Glutamatergic neuron (in vitro differentiated cells): ENCODE measurements at regions not wholly inside any gene's neighbourhood (a gene's known extent, or its start where the extent isn't known, plus 50 kb on each side); places are given as distances from the start of the nearest gene placed in this dataset.

Source experiments
- DNase-seq: peaks from one replicate; pipeline ENCODE4 v3.0.0; 2022
- H3K27ac Mint-ChIP-seq: one replicate; pipeline ENCODE4 v1.8.0; 2020; ENCODE audit warnings: mild to moderate bottlenecking, mixed read lengths, inconsistent platforms; ENCODE audit not compliant: unreplicated experiment
- H3K27me3 Mint-ChIP-seq: one replicate; pipeline ENCODE4 v1.8.0; 2020; ENCODE audit warnings: mild to moderate bottlenecking, moderate library complexity, mixed read lengths, inconsistent platforms; ENCODE audit not compliant: unreplicated experiment
- H3K36me3 Mint-ChIP-seq: one replicate; pipeline ENCODE4 v1.8.0; 2020; ENCODE audit warnings: mild to moderate bottlenecking, mixed read lengths, inconsistent platforms; ENCODE audit not compliant: unreplicated experiment
- H3K4me1 Mint-ChIP-seq: one replicate; pipeline ENCODE4 v1.8.0; 2020; ENCODE audit warnings: mild to moderate bottlenecking, low read depth, mixed read lengths, inconsistent platforms; ENCODE audit not compliant: unreplicated experiment
- H3K4me3 Mint-ChIP-seq: one replicate; pipeline ENCODE4 v1.8.0; 2020; ENCODE audit warnings: mild to moderate bottlenecking, mixed read lengths, inconsistent platforms; ENCODE audit not compliant: unreplicated experiment
- H3K9me3 Mint-ChIP-seq: one replicate; pipeline ENCODE4 v1.8.0; 2020; ENCODE audit warnings: mild to moderate bottlenecking, moderate library complexity, mixed read lengths, inconsistent platforms; ENCODE audit not compliant: unreplicated experiment
- TF ChIP-seq, protein P1 (sequence below): fragments of 200-600 bp; sonication (generic); IDR thresholded peaks from one replicate; pipeline ENCODE4 v1.5.0; 2021; ENCODE audit not compliant: partially characterized antibody, unreplicated experiment

DNA sequence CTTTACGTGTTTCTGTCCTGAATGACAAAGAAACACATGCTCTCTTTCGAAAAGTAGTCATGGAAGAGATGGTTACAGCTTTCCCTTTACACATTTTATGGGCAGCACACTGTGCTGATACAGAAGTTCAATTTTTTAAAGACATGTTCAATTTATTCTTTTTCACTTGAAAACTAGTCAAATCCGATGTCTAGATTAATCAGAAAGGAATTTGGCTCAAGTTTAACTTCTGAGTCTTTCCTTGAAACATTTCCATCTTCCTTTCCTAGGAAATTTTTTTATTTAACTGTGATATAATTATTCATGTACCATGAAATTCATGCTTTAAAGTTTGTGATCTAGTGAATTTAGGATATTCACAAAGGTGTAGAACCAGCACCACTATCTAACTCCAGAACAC lies 360.1 kb downstream of the TNS3 start:
- TF ChIP-seq, protein P1, sequence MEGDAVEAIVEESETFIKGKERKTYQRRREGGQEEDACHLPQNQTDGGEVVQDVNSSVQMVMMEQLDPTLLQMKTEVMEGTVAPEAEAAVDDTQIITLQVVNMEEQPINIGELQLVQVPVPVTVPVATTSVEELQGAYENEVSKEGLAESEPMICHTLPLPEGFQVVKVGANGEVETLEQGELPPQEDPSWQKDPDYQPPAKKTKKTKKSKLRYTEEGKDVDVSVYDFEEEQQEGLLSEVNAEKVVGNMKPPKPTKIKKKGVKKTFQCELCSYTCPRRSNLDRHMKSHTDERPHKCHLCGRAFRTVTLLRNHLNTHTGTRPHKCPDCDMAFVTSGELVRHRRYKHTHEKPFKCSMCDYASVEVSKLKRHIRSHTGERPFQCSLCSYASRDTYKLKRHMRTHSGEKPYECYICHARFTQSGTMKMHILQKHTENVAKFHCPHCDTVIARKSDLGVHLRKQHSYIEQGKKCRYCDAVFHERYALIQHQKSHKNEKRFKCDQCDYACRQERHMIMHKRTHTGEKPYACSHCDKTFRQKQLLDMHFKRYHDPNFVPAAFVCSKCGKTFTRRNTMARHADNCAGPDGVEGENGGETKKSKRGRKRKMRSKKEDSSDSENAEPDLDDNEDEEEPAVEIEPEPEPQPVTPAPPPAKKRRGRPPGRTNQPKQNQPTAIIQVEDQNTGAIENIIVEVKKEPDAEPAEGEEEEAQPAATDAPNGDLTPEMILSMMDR: no peak
- no peak for DNase-seq
- H3K27ac Mint-ChIP-seq: no peak overlapping the region
- no peaks in the 10 kb centered on the region for H3K4me1 Mint-ChIP-seq
- no peaks in the 10 kb centered on the region for H3K9me3 Mint-ChIP-seq
- no peak overlapping the region for H3K4me3 Mint-ChIP-seq
- H3K27me3 Mint-ChIP-seq: peaks cover 2% of the 10 kb centered on the region
- H3K36me3 Mint-ChIP-seq: no peaks in the 10 kb centered on the region

DNA sequence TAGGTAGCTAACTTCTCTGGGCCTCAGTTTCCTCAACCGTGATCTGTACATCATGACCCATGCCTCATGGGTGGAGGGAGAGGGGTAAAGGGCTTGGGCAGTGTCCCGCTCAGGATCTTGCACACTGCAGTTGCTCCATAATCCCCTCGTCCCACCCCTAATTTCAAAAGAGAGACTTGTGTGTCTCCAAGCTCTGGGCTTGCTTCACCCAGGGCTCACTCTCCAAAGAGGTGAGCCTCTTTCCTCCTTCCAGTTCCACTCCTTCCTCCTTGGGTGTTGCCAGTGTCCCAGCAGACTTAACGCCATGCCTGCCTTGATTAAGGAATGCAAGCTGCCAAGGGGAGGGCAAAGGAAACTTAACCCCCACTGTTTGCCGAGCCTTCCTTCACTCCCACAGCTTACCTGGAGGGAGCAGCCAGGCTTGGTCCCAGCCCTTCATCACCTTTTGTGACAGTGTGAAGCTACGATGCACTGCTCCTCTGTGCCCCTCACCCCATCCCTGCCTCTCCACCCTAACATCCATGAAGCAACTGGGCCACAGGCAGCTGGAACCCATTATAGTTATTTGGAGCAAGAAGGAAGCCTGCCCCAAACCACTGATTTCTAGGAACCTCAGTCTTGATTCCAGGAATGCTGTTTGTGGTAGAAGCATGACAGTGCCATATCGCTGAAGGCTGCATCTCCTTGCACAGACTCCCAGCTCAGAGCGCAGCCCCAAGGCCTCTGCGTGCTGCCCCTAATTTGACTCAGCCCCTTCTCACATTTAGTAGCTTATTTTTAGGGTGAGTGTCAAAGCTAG lies 363.3 kb downstream of the TNS3 start:
- Mint-ChIP-seq H3K27ac (no peak overlapping the region), H3K4me3 (no peak overlapping the region), H3K9me3 (no peaks in the 10 kb centered on the region), H3K36me3 (no peaks in the 10 kb centered on the region), H3K4me1 (peaks cover 19% of the 10 kb centered on the region), H3K27me3 (no peaks in the 10 kb centered on the region)
- TF ChIP-seq, protein P1: no peak
- no peak for DNase-seq

DNA sequence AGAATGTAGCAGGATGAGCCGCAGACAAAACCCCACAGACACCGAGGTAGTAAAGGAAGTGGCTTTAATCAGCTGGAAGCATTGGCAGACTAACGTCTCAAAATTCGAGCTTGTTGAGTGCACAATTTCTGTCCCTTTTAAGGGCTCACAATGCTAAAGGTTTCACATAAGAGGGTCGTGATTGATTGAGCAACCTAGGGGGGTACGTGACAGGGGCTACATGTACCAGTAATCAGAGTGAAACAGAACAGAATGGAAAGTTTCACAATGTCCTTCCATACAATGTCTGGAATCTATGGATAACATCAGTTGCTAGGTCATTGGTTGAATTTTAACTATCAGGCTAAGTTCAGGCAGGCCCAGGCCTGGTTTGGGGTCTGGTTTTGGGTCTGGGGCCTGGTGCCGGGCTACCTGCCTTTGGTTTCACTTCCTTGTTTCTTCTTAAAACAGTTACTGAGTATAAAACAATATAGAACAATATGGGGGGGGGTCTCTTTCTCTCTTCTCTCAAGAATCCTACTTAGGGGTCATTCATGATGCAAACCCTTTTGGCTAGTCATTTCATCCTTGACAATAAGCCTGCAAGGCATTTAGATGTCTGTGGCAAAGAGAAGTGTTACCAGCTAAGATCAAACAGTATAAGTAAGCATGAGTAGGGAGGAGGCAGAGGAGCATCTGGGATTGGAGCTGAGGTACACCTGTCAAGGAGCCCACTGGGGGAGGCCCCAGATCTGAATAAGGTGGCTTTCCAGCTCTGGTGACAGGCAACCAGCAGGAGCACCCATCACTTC lies 364.1 kb downstream of the TNS3 start:
- DNase-seq: no peak
- Mint-ChIP-seq H3K36me3 (no peaks in the 10 kb centered on the region), H3K4me3 (no peak overlapping the region), H3K27ac (no peak overlapping the region), H3K9me3 (no peaks in the 10 kb centered on the region), H3K27me3 (peaks cover 2% of the 10 kb centered on the region), H3K4me1 (peaks cover 19% of the 10 kb centered on the region)
- TF ChIP-seq, protein P1: no peak

DNA sequence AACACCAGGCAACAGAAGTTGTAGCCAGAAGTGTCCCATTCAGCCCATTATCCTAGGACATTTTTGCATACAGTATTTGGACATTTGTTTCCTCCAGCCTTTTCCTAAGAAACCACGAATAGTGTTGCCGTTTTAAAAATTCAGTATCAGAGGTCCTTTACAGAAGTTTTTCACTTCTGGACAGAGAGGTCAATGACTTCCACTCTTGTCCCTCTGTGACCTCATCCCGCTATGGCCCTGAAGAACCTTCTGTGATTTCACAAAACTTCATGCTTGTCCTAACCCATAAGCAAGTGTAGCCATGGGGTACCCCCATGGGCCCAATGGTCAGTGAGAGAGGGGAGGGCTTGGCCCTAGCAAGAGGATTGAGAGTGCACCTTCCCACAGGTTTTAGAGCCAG lies 364.8 kb downstream of the TNS3 start:
- DNase-seq: no peak
- Mint-ChIP-seq H3K27me3 (peaks cover 2% of the 10 kb centered on the region), H3K4me1 (peaks cover 19% of the 10 kb centered on the region), H3K9me3 (no peaks in the 10 kb centered on the region), H3K36me3 (no peaks in the 10 kb centered on the region), H3K27ac (no peak overlapping the region), H3K4me3 (no peak overlapping the region)
- TF ChIP-seq, protein P1: no peak

DNA sequence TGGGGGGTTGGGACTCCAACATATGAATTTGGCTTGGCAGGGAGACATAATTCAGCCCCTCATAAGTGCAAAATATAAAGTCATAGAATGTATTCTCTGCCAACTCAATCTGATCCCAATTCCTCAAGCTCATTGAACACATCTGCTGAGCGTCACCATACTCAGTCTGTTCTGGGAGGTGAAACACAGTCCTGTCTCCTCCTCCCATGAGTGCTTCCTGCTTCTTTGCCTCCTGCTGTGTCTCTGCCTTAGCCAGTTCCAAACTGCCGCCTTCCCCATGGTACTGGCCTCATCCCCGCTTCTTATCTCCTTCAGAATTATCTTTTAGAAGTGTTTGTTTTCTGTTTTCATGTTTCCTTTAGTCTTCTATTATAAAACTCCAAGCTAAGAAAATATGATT lies 365.5 kb downstream of the TNS3 start:
- TF ChIP-seq, protein P1: no peak
- no peak overlapping the region for H3K4me3 Mint-ChIP-seq
- no peak overlapping the region for H3K27ac Mint-ChIP-seq

More for the DNA sequence above, 365.5 kb downstream of the TNS3 start:
- Mint-ChIP-seq H3K36me3 (no peaks in the 10 kb centered on the region), H3K9me3 (no peaks in the 10 kb centered on the region), H3K4me1 (peaks cover 19% of the 10 kb centered on the region), H3K27me3 (peaks cover 2% of the 10 kb centered on the region)
- DNase-seq: no peak
